Mucosa of descending colon (tissue), 3 donors: ENCODE measurements at regions not wholly inside any gene's neighbourhood (a gene's known extent, or its start where the extent isn't known, plus 50 kb on each side); places are given as distances from the start of the nearest gene placed in this dataset.

Source experiments
- ATAC-seq: fragments of 200-7000 bp; cut with Tn5 transposase; one replicate; pipeline ENCODE4 v1.9.1; 2020; ENCODE audit warnings: mild to moderate bottlenecking, moderate library complexity
- DNase-seq, 3 donors: peaks; one replicate each; pipeline ENCODE4 v3.0.0-alpha.2; 2020
- H3K36me3 ChIP-seq: fragments of 200-600 bp; one replicate; pipeline ENCODE4 v1.8.0; 2021; ENCODE audit warnings: low read depth, mild to moderate bottlenecking
- H3K4me1 ChIP-seq: fragments of 200-600 bp; one replicate; pipeline ENCODE4 v1.8.0; 2021; ENCODE audit warnings: low read depth, mild to moderate bottlenecking
- H3K4me3 ChIP-seq: fragments of 200-600 bp; one replicate; pipeline ENCODE4 v1.8.0; 2021; ENCODE audit warnings: mild to moderate bottlenecking
- H3K9me3 ChIP-seq: fragments of 200-600 bp; one replicate; pipeline ENCODE4 v1.8.0; 2021; ENCODE audit warnings: mild to moderate bottlenecking
- intact Hi-C, 2 donors: fragments of 100-400 bp; cut with DNase I in 1 of 2; cut with micrococcal nuclease in 1 of 2; formaldehyde crosslinking; loops; one replicate each; pipeline versions ENCODE4 v1.11.0 to v1.11.1; 2022; cut with DNase I, micrococcal nuclease
- TF ChIP-seq, protein P1 (sequence below): fragments of 200-600 bp; IDR thresholded peaks from one replicate; pipeline ENCODE4 v1.8.0; 2022; ENCODE audit warnings: antibody characterized with exemption, mild to moderate bottlenecking
- donor health status: DM: no; HTN: no; CAD: no; lungs with moderate emphysema.
- donor health status: DM: no; HTN: no; CAD: no.
- donor health status: DM: no; HTN: yes; CAD: no.

GRCh38 chr11:13074714-13075464 is 65.8 kb downstream of the RASSF10 start:
- TF ChIP-seq, protein P1, sequence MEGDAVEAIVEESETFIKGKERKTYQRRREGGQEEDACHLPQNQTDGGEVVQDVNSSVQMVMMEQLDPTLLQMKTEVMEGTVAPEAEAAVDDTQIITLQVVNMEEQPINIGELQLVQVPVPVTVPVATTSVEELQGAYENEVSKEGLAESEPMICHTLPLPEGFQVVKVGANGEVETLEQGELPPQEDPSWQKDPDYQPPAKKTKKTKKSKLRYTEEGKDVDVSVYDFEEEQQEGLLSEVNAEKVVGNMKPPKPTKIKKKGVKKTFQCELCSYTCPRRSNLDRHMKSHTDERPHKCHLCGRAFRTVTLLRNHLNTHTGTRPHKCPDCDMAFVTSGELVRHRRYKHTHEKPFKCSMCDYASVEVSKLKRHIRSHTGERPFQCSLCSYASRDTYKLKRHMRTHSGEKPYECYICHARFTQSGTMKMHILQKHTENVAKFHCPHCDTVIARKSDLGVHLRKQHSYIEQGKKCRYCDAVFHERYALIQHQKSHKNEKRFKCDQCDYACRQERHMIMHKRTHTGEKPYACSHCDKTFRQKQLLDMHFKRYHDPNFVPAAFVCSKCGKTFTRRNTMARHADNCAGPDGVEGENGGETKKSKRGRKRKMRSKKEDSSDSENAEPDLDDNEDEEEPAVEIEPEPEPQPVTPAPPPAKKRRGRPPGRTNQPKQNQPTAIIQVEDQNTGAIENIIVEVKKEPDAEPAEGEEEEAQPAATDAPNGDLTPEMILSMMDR, result no peak
- intact Hi-C loops, result no loop called here
- DNase-seq, result no peak
- Histone ChIP-seq H3K36me3 (no peaks in the 10 kb centered on the region), H3K4me1 (no peaks in the 10 kb centered on the region), H3K9me3 (no peaks in the 10 kb centered on the region), H3K4me3 (no peak overlapping the region)
- no peak for ATAC-seq

- TF ChIP-seq, protein P1, result no peak
- no peak for DNase-seq
- no peaks in the 10 kb centered on the region for H3K36me3 ChIP-seq
- intact Hi-C loops, result no loop called here
- no peak for ATAC-seq
- H3K4me1 ChIP-seq, result no peaks in the 10 kb centered on the region
- H3K9me3 ChIP-seq, result no peaks in the 10 kb centered on the region
- no peak overlapping the region for H3K4me3 ChIP-seq
Observed at GRCh38 chr11:13076961-13077360, 67.8 kb downstream of the RASSF10 start.

- ATAC-seq (no peak), DNase-seq (no peak)
- no peak overlapping the region for H3K4me3 ChIP-seq
- H3K4me1 ChIP-seq, result no peaks in the 10 kb centered on the region
- TF ChIP-seq, protein P1, result no peak
- no peaks in the 10 kb centered on the region for H3K9me3 ChIP-seq
- no peaks in the 10 kb centered on the region for H3K36me3 ChIP-seq
- intact Hi-C loops, result no loop called here
Observed at GRCh38 chr11:13080861-13081260, 71.7 kb downstream of the RASSF10 start.

DNA sequence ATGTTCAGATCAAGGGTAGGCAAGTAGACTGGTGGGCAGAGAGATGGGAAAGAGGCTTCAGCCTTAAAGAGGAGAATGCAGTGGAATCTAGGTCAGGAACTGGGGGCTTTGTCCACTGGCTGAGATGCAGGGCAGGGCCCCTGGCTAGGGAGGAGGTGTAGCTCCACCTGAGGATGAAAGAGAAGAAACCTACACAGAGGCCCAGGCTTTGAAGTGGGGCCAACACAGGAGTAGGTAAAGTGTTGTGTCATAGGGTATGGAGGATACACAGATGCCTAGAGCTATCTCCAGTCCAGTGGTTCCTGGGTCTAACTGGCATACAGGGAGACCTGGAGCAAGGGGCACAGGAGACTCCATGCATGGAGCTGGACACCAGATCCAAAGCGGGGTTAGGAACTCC is 73.5 kb downstream of the RASSF10 start:
- ATAC-seq, result no peak
- intact Hi-C loops, result no loop called here

DNA sequence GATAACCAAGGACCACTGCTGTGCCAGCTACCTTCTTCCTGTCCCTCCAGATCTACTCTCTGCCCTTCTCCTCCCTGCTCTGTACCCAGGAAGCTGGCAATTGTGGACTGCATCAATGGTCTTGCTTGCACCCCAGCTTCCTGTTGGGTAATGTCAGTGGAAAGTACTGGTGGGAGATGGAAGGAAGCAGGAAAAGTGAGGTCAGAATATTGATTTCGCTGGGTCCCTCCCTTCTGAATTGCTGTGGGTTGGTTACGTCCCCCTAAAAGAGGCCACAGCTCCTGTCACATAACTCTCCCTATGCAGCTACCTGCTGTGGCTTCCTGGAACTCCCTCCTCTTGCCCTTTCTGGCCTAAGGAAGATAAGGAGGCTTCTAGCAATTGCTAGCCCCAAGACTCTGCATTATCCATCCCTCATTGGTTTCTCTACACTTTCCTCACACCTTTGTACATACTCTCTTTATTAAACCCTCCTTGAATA is 81.2 kb downstream of the RASSF10 start:
- DNase-seq (no peak), ATAC-seq (no peak)
- Histone ChIP-seq H3K36me3 (no peaks in the 10 kb centered on the region), H3K4me1 (peaks cover 5% of the 10 kb centered on the region), H3K9me3 (no peaks in the 10 kb centered on the region), H3K4me3 (no peak overlapping the region)
- intact Hi-C loops, result no loop called here
- TF ChIP-seq, protein P1, result no peak

More for the DNA sequence above, 73.5 kb downstream of the RASSF10 start:
- no peaks in the 10 kb centered on the region for H3K4me1 ChIP-seq
- DNase-seq, result no peak
- TF ChIP-seq, protein P1, result no peak
- no peaks in the 10 kb centered on the region for H3K36me3 ChIP-seq
- no peaks in the 10 kb centered on the region for H3K9me3 ChIP-seq
- H3K4me3 ChIP-seq, result no peak overlapping the region
